ENCODE measurements at regions not wholly inside any gene's neighbourhood (a gene's known extent, or its start where the extent isn't known, plus 50 kb on each side); places are given as distances from the start of the nearest gene placed in this dataset.

- no peak for TF ChIP-seq CTCF (IDR thresholded peaks at IDR 0.05; ENCODE audit: low read depth, low read length, poor library complexity, severe bottlenecking)
- TF ChIP-seq EZH2phosphoT487 (IDR thresholded peaks at IDR 0.05; ENCODE audit: borderline replicate concordance, low read length): no peak
Observed at GRCh38 chr5:66542711-66543110, 53.5 kb upstream of the MAST4 start.

All from DOHH2 (cell line).